ENCODE measurements at regions not wholly inside any gene's neighbourhood (a gene's known extent, or its start where the extent isn't known, plus 50 kb on each side); places are given as distances from the start of the nearest gene placed in this dataset.

- no peaks in the 10 kb centered on the region for H3K4me1 Mint-ChIP-seq
- H3K4me3 Mint-ChIP-seq = no peak overlapping the region
- ATAC-seq (replicated peaks) = no peak
- peaks cover 0 to 3% of the 10 kb centered on the region in 2 donors for H3K27me3 Mint-ChIP-seq
- no peaks in the 10 kb centered on the region for H3K36me3 Mint-ChIP-seq
- no peak for DNase-seq
- H3K9me3 Mint-ChIP-seq = no peaks in the 10 kb centered on the region
- no peak overlapping the region for H3K27ac Mint-ChIP-seq
Observed at GRCh38 chr5:62741761-62742160, 163.1 kb downstream of the LRRC70 start.

GRCh38 chr5:62737766-62738165 is 159.1 kb downstream of the LRRC70 start:
- Mint-ChIP-seq H3K27me3 (peaks cover 0 to 8% of the 10 kb centered on the region in 2 donors), H3K4me3 (no peak overlapping the region), H3K36me3 (peaks cover 0 to 2% of the 10 kb centered on the region in 2 donors), H3K4me1 (no peaks in the 10 kb centered on the region), H3K9me3 (peaks cover 5 to 6% of the 10 kb centered on the region in 2 donors), H3K27ac (no peak overlapping the region)
- ATAC-seq (replicated peaks) = no peak
- DNase-seq = no peak

- no peaks in the 10 kb centered on the region for H3K4me1 Mint-ChIP-seq
- DNase-seq (no peak), ATAC-seq (replicated peaks) (no peak)
- peaks cover 0 to 4% of the 10 kb centered on the region in 2 donors for H3K27me3 Mint-ChIP-seq
- H3K27ac Mint-ChIP-seq = no peak overlapping the region
- peaks cover 0 to 2% of the 10 kb centered on the region in 2 donors for H3K36me3 Mint-ChIP-seq
- H3K9me3 Mint-ChIP-seq = peaks cover 5 to 6% of the 10 kb centered on the region in 2 donors
- H3K4me3 Mint-ChIP-seq = no peak overlapping the region
Observed at GRCh38 chr5:62732677-62733121, 154.1 kb downstream of the LRRC70 start.

GRCh38 chr5:62731022-62731421 is 152.4 kb downstream of the LRRC70 start:
- no peak overlapping the region for H3K4me3 Mint-ChIP-seq
- no peak overlapping the region for H3K27ac Mint-ChIP-seq
- ATAC-seq (replicated peaks) (peak; percentile 38 to 43), DNase-seq (no peak)
- peaks cover 5 to 6% of the 10 kb centered on the region in 2 donors for H3K9me3 Mint-ChIP-seq
- H3K27me3 Mint-ChIP-seq = peaks cover 0 to 4% of the 10 kb centered on the region in 2 donors
- no peaks in the 10 kb centered on the region for H3K4me1 Mint-ChIP-seq
- H3K36me3 Mint-ChIP-seq = peaks cover 0 to 2% of the 10 kb centered on the region in 2 donors

- Mint-ChIP-seq H3K36me3 (peaks cover 0 to 2% of the 10 kb centered on the region in 2 donors), H3K4me3 (no peak overlapping the region), H3K27me3 (peaks cover 0 to 4% of the 10 kb centered on the region in 2 donors), H3K4me1 (no peaks in the 10 kb centered on the region), H3K9me3 (peaks cover 5 to 6% of the 10 kb centered on the region in 2 donors), H3K27ac (no peak overlapping the region)
- DNase-seq (no peak), ATAC-seq (replicated peaks) (no peak)
Observed at GRCh38 chr5:62729675-62730074, 151.1 kb downstream of the LRRC70 start.

- H3K27ac Mint-ChIP-seq = no peak overlapping the region
- DNase-seq (no peak), ATAC-seq (replicated peaks) (no peak)
- H3K27me3 Mint-ChIP-seq = no peaks in the 10 kb centered on the region
- no peaks in the 10 kb centered on the region for H3K36me3 Mint-ChIP-seq
- no peak overlapping the region for H3K4me3 Mint-ChIP-seq
- H3K9me3 Mint-ChIP-seq = no peaks in the 10 kb centered on the region
- peaks cover 0 to 7% of the 10 kb centered on the region in 2 donors for H3K4me1 Mint-ChIP-seq
Observed at GRCh38 chr5:62727861-62728260, 149.2 kb downstream of the LRRC70 start.

DNA sequence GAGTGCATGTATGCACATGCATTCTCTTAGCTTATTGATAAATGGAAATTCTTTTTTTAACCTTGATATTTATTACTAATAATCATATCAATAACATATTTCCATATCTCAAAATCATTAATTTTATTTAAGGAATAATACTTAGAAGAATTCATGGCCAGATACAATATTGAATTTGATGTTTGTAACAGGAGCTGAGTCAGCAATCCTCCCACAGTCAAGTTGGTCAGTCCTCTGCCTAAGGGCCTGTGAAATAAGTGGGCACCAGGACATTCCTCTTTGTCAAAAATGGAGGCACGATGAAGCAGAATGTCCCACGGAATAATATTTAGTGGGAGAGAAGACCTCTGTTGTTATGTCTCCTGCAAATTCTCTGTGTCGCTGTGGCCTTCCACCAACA is 148.6 kb downstream of the LRRC70 start:
- ATAC-seq (replicated peaks) = no peak
- H3K9me3 Mint-ChIP-seq = no peaks in the 10 kb centered on the region
- DNase-seq = no peak
- H3K4me1 Mint-ChIP-seq = peaks cover 0 to 7% of the 10 kb centered on the region in 2 donors
- H3K36me3 Mint-ChIP-seq = no peaks in the 10 kb centered on the region
- peaks cover 0 to 6% of the 10 kb centered on the region in 2 donors for H3K27me3 Mint-ChIP-seq
- no peak overlapping the region for H3K27ac Mint-ChIP-seq
- no peak overlapping the region for H3K4me3 Mint-ChIP-seq

DNA sequence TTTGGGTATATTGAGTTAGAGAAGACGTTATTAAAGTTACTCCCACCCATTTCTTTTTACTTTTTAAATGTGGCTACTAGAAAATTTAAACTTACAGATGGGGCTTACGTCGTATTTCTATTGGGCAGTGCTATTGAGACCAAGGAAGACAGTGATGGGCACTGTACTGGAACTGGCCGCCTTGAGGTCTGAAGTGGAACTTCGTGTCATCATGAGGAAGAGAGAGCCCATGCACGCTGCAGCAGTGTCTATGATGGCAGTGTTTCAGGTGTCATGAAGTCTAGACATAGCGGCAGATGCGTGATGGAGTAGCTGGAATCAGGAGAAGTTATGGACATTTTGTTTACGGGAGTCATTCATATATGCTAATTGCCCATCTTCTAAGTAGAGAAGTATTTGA is 143.7 kb downstream of the LRRC70 start:
- H3K9me3 Mint-ChIP-seq = no peaks in the 10 kb centered on the region
- no peaks in the 10 kb centered on the region for H3K36me3 Mint-ChIP-seq
- H3K4me1 Mint-ChIP-seq = peaks cover 0 to 7% of the 10 kb centered on the region in 2 donors
- DNase-seq (no peak), ATAC-seq (replicated peaks) (no peak)
- H3K27me3 Mint-ChIP-seq = peaks cover 5 to 6% of the 10 kb centered on the region in 2 donors
- H3K4me3 Mint-ChIP-seq = no peak overlapping the region
- no peak overlapping the region for H3K27ac Mint-ChIP-seq

DNA sequence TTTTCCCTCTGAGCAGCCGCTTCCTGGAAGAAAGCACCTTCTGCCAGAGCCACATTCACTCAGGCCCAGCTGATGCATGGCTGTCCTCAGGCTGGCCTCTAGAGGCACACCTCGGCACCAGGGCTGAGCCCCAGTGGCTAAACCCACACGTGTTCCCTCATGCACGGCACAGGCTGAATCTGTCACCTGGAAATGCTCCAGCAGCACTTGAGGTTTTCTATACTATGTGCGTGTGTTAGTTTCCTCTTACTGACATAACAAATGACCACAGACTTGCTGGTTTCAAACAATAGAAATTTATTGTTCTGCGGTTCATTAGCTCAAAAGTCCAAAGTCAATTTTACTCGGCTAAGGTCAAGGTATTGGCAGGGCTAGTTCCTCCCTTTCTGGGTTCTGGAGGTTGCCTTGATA is 141.4 kb downstream of the LRRC70 start:
- H3K4me3 Mint-ChIP-seq = no peak overlapping the region
- DNase-seq (peak; percentile 20), ATAC-seq (replicated peaks) (peak; percentile 94 to 96)
- no peak overlapping the region for H3K27ac Mint-ChIP-seq
- peaks cover 5 to 6% of the 10 kb centered on the region in 2 donors for H3K27me3 Mint-ChIP-seq
- H3K9me3 Mint-ChIP-seq = no peaks in the 10 kb centered on the region
- peaks cover 0 to 7% of the 10 kb centered on the region in 2 donors for H3K4me1 Mint-ChIP-seq
- no peaks in the 10 kb centered on the region for H3K36me3 Mint-ChIP-seq

DNA sequence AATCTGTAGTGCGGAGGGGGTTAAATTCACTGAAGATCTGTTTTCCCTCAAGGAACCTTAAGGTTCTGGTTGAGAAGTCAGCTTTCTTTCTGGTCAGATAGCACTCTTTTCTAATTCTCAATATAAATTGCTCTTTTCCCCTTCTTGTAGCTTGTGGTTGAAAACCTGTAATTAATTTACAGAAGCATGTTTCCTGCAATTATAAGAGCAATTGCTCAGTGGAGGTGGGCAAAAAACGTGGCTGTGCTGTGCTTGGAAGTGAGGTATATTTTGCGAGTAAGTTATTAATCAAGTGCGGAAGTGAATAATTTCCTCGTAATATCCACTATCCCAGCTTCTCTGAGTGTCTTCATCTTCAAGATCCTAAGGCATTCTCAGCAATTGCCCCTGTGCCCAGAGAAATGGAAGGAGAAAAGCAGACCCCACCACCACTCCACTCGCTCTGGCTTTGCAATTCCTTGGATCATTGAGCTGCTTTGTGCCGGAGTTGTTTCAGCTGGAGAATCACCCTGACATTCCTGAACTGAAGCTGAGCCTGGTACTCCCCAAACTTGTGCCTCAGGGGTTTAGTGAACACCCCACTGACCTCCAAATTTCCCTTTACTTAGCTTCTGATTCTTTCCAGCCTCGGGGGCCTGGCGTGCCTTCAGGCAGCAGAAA is 140.6 kb downstream of the LRRC70 start:
- peaks cover 5 to 6% of the 10 kb centered on the region in 2 donors for H3K27me3 Mint-ChIP-seq
- no peak for DNase-seq

DNA sequence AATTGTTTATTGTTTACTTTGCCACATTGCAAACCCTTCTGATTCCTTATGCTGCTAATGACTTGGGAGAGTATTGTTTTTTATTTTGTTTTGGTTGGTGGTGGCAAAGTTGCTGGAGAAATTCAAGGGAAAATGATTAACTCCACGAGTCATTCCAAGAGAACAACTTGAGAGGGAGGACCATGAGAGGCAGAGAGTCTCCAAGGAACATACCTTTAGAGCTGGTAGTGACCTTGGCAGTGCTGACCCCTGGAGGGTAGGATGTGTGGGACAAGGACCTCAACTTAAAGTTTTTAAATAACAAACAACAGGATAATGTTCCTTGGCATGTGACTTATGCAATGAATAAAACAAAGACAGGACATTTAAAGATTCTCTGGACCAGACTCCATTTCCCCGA is 139.7 kb downstream of the LRRC70 start:
- no peaks in the 10 kb centered on the region for H3K36me3 Mint-ChIP-seq
- H3K4me3 Mint-ChIP-seq = no peak overlapping the region
- H3K4me1 Mint-ChIP-seq = no peaks in the 10 kb centered on the region
- DNase-seq (no peak), ATAC-seq (replicated peaks) (no peak)
- H3K27me3 Mint-ChIP-seq = peaks cover 5 to 6% of the 10 kb centered on the region in 2 donors
- H3K27ac Mint-ChIP-seq = no peak overlapping the region
- H3K9me3 Mint-ChIP-seq = no peaks in the 10 kb centered on the region

More for the DNA sequence above, 140.6 kb downstream of the LRRC70 start:
- no peak for ATAC-seq (replicated peaks)
- Mint-ChIP-seq H3K4me3 (no peak overlapping the region), H3K9me3 (no peaks in the 10 kb centered on the region), H3K36me3 (no peaks in the 10 kb centered on the region), H3K27ac (no peak overlapping the region), H3K4me1 (peaks cover 0 to 7% of the 10 kb centered on the region in 2 donors)

DNA sequence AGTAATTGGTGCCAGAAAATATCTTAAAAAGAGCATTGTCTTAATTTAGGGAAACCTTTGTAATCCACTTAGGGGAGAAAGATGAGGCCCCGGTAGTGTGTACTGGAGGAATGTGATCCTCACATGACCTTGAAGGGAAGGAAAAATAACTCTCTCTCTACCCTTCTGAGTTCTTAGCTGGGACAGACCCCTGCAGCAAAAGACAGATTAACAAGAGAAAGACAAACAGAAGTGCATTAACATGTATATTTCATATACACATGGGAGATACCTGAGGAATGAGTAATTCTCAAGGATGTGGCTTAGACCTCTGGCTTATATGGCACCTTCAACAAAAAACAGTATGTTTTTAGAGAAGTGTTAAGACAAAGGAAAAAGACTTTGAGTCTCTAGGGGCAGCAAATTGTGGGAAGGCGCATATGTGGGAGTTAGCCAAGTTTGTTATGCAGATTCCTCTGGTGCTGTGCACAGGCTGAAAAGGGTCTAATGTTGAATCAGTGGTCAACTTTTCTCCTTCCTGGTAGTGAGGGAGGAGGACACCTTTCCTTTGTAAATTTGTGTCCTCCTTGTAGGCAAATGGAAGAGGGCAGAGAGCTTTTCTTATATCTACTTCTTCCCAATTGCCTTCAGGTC is 138.8 kb downstream of the LRRC70 start:
- ATAC-seq (replicated peaks) = no peak
- Mint-ChIP-seq H3K4me3 (no peak overlapping the region), H3K27ac (no peak overlapping the region), H3K4me1 (no peaks in the 10 kb centered on the region), H3K36me3 (no peaks in the 10 kb centered on the region), H3K9me3 (no peaks in the 10 kb centered on the region), H3K27me3 (peaks cover 2 to 5% of the 10 kb centered on the region in 2 donors)
- no peak for DNase-seq

DNA sequence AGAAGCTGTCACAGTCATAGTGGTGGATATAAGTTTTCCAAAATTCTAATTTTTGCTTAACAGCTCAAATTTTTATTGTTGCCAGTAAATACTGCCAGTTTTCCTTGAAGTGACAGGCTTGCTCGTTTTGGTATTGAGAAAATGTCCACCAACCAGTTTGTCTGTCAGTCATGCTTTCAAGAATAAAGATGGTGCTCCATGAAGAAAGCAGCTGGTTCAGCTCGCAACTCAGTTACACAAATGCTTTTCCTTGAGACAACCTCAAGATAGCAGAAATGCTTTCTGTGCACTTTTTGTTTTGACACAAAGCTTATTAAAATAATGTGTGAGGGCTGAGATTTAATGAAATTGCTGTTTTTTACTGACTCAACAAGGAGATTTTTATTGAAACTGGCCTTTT is 135.7 kb downstream of the LRRC70 start:
- H3K4me1 Mint-ChIP-seq = no peaks in the 10 kb centered on the region
- H3K9me3 Mint-ChIP-seq = no peaks in the 10 kb centered on the region
- no peaks in the 10 kb centered on the region for H3K36me3 Mint-ChIP-seq
- no peaks in the 10 kb centered on the region for H3K27me3 Mint-ChIP-seq
- H3K4me3 Mint-ChIP-seq = no peak overlapping the region
- DNase-seq = no peak
- ATAC-seq (replicated peaks) = no peak
- no peak overlapping the region for H3K27ac Mint-ChIP-seq

GRCh38 chr5:62708481-62709325 is 130.1 kb downstream of the LRRC70 start:
- DNase-seq (no peak), ATAC-seq (replicated peaks) (no peak)
- Mint-ChIP-seq H3K27me3 (no peaks in the 10 kb centered on the region), H3K27ac (no peak overlapping the region), H3K9me3 (peaks cover 0 to 2% of the 10 kb centered on the region in 2 donors), H3K4me1 (no peaks in the 10 kb centered on the region), H3K36me3 (no peaks in the 10 kb centered on the region), H3K4me3 (no peak overlapping the region)

Measured in stimulated activated naive B cell treated with anti-CD40 and anti-IgM and Interleukin-4, amounts not matched to agents 10 μg/mL and 1 μg/mL and 100 μg/mL, for 72 hours (primary cell).